Liver (tissue), 8 donors: ENCODE measurements at regions not wholly inside any gene's neighbourhood (a gene's known extent, or its start where the extent isn't known, plus 50 kb on each side); places are given as distances from the start of the nearest gene placed in this dataset.

Source experiments
- DNase-seq: peaks from one replicate; pipeline ENCODE4 v3.0.0-alpha.2; 2017; ENCODE audit warnings: low spot score
- H3K27ac ChIP-seq, 2 donors: one replicate each; pipeline ENCODE4 v1.7.0; 2013; ENCODE audit warnings: inconsistent platforms in 2 of 2, low read length in 2 of 2, control low read depth in 1 of 2, low read depth in 1 of 2, mild to moderate bottlenecking in 1 of 2
- H3K27me3 ChIP-seq, 4 donors: one replicate each; pipeline versions ENCODE4 v1.6.1 to v1.7.0; 2013; ENCODE audit warnings: low read length in 3 of 4, inconsistent platforms in 1 of 4, mild to moderate bottlenecking in 1 of 4, moderate library complexity in 1 of 4; ENCODE audit not compliant: control insufficient read depth in 4 of 4, insufficient read depth in 4 of 4
- H3K36me3 ChIP-seq, 4 donors: one replicate each; pipeline versions ENCODE4 v1.6.1 to v1.7.0; 2013; ENCODE audit warnings: low read length in 3 of 4, mild to moderate bottlenecking in 3 of 4, low read depth in 1 of 4, moderate library complexity in 1 of 4; ENCODE audit not compliant: control insufficient read depth in 4 of 4, insufficient read depth in 3 of 4
- H3K4me1 ChIP-seq, 4 donors: one replicate each; pipeline versions ENCODE4 v1.6.1 to v1.7.0; 2013; ENCODE audit warnings: low read length in 3 of 4, mild to moderate bottlenecking in 3 of 4, moderate library complexity in 1 of 4; ENCODE audit not compliant: control insufficient read depth in 4 of 4, insufficient read depth in 4 of 4
- H3K4me3 ChIP-seq, 3 donors: one replicate each; pipeline versions ENCODE4 v1.6.1 to v1.7.0; 2013; ENCODE audit warnings: low read length in 3 of 3, control low read depth in 1 of 3, low read depth in 1 of 3, mild to moderate bottlenecking in 1 of 3
- H3K9ac ChIP-seq, 2 donors: one replicate each; pipeline ENCODE4 v1.7.0; 2013; ENCODE audit warnings: low read length in 2 of 2, mild to moderate bottlenecking in 2 of 2, moderate library complexity in 2 of 2, control low read depth in 1 of 2, low read depth in 1 of 2
- H3K9me3 ChIP-seq, 4 donors: one replicate each; pipeline versions ENCODE4 v1.6.1 to v1.7.0; 2013; ENCODE audit warnings: low read length in 3 of 4; ENCODE audit not compliant: control insufficient read depth in 4 of 4
- EGR1 ChIP-seq, 2 donors: IDR thresholded peaks; 2 replicates each; pipeline ENCODE4 v1.6.1; 2016 to 2018; ENCODE audit warnings: antibody characterized with exemption in 2 of 2, low read depth in 2 of 2
- FOXA1 ChIP-seq: IDR thresholded peaks from 2 replicates; pipeline ENCODE4 v1.6.1; 2016; ENCODE audit warnings: antibody characterized with exemption
- FOXA2 ChIP-seq: IDR thresholded peaks from 2 replicates; pipeline ENCODE4 v1.6.1; 2016; ENCODE audit warnings: antibody characterized with exemption
- GABPA ChIP-seq, 2 donors: IDR thresholded peaks in 1 of 2; conservative IDR thresholded peaks in 1 of 2; 2 replicates each; pipeline ENCODE4 v1.6.1; 2016; ENCODE audit warnings: antibody characterized with exemption in 2 of 2, mild to moderate bottlenecking in 1 of 2, moderate library complexity in 1 of 2
- HNF4A ChIP-seq, 2 donors: conservative IDR thresholded peaks; 2 replicates each; pipeline ENCODE4 v1.6.1; 2016; ENCODE audit warnings: antibody characterized with exemption in 2 of 2, mild to moderate bottlenecking in 2 of 2
- HNF4G ChIP-seq: IDR thresholded peaks from 2 replicates; pipeline ENCODE4 v1.6.1; 2016; ENCODE audit warnings: antibody characterized with exemption
- JUND ChIP-seq, 2 donors: IDR thresholded peaks; 2 replicates each; pipeline ENCODE4 v1.6.1; 2016; ENCODE audit warnings: antibody characterized with exemption in 2 of 2
- NR2F2 ChIP-seq: IDR thresholded peaks from 2 replicates; pipeline ENCODE4 v1.6.1; 2016; ENCODE audit warnings: antibody characterized with exemption
- RAD21 ChIP-seq, 2 donors: IDR thresholded peaks; 2 replicates each; pipeline ENCODE4 v1.6.1; 2016; ENCODE audit warnings: antibody characterized with exemption in 2 of 2, mild to moderate bottlenecking in 2 of 2
- RXRA ChIP-seq, 2 donors: IDR thresholded peaks; 2 replicates each; pipeline ENCODE4 v1.6.1; 2017 to 2018; ENCODE audit warnings: antibody characterized with exemption in 2 of 2, mild to moderate bottlenecking in 1 of 2
- SP1 ChIP-seq: IDR thresholded peaks from 2 replicates; pipeline ENCODE4 v1.6.1; 2018; ENCODE audit warnings: antibody characterized with exemption, mild to moderate bottlenecking
- TAF1 ChIP-seq: conservative IDR thresholded peaks from 2 replicates; pipeline ENCODE4 v1.6.1; 2016; ENCODE audit warnings: antibody characterized with exemption, mild to moderate bottlenecking
- YY1 ChIP-seq: IDR thresholded peaks from 2 replicates; pipeline ENCODE4 v1.6.1; 2016; ENCODE audit warnings: antibody characterized with exemption, mild to moderate bottlenecking
- WGBS: extraction: QIAGEN DNeasy Blood & Tissue Kit; methylation state at CpG from one replicate; pipeline ENCODE4 v1.1.7; 2013; 5-methylcytosine and 5-hydroxymethylcytosine counted together
- TF ChIP-seq, protein P1 (sequence below): IDR thresholded peaks from 2 replicates; pipeline ENCODE4 v1.6.1; 2016; ENCODE audit warnings: antibody characterized with exemption
- TF ChIP-seq, protein P2 (sequence below): IDR thresholded peaks from 2 replicates; pipeline ENCODE4 v1.6.1; 2016; ENCODE audit warnings: antibody characterized with exemption, mild to moderate bottlenecking
- TF ChIP-seq, protein P3 (sequence below): fragments of 150-350 bp; IDR thresholded peaks from 2 replicates; pipeline ENCODE4 v1.5.1; 2017; ENCODE audit warnings: improper control_type of control experiment, low read depth, low read length; ENCODE audit not compliant: missing input control
- TF ChIP-seq, protein P4 (sequence below): IDR thresholded peaks from 2 replicates; pipeline ENCODE4 v1.6.1; 2016; ENCODE audit warnings: antibody characterized with exemption
- TF ChIP-seq, protein P5 (sequence below): IDR thresholded peaks from 2 replicates; pipeline ENCODE4 v1.6.1; 2016; ENCODE audit warnings: antibody characterized with exemption
- donor health status: healthy.
- donor health status: healthy.
- donor health status: healthy.
- donor health status: healthy.
- donor health status: healthy.

DNA sequence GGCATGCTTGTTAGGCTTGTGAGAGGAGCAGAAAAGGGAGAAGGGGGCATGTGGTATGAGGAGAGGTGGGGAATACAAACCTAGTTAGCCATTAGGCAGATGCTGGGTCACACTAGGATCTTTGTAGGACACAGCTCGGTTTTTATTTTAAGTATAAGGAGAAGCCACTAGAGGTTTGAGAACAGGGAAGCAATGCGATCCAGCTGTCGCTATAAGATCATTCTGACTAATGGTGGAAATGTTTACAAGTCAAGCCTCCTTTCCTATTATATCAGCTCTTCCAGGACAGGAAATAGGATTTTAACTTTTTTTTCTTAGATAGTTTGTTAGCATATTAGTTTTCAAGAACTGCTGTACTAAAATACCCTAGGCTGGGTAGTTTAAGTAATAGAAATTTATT lies 609.9 kb downstream of the INSC start:
- H3K27ac ChIP-seq: peak overlapping the region; percentile 61 to 76
- no peaks in the 10 kb centered on the region for H3K27me3 ChIP-seq
- TF ChIP-seq TAF1: no peak
- TF ChIP-seq, protein P1, sequence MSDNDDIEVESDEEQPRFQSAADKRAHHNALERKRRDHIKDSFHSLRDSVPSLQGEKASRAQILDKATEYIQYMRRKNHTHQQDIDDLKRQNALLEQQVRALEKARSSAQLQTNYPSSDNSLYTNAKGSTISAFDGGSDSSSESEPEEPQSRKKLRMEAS: no peak
- TF ChIP-seq RAD21 (IDR thresholded peaks at IDR 0.05): no peak
- TF ChIP-seq FOXA2: no peak
- TF ChIP-seq FOXA1: no peak
- TF ChIP-seq RXRA (IDR thresholded peaks at IDR 0.05): no peak
- no peak for TF ChIP-seq GABPA (IDR thresholded peaks at IDR 0.05 in 1 of 2, conservative IDR thresholded peaks at IDR 0.05 in 1 of 2)
- no peak for TF ChIP-seq YY1
- TF ChIP-seq, protein P2, sequence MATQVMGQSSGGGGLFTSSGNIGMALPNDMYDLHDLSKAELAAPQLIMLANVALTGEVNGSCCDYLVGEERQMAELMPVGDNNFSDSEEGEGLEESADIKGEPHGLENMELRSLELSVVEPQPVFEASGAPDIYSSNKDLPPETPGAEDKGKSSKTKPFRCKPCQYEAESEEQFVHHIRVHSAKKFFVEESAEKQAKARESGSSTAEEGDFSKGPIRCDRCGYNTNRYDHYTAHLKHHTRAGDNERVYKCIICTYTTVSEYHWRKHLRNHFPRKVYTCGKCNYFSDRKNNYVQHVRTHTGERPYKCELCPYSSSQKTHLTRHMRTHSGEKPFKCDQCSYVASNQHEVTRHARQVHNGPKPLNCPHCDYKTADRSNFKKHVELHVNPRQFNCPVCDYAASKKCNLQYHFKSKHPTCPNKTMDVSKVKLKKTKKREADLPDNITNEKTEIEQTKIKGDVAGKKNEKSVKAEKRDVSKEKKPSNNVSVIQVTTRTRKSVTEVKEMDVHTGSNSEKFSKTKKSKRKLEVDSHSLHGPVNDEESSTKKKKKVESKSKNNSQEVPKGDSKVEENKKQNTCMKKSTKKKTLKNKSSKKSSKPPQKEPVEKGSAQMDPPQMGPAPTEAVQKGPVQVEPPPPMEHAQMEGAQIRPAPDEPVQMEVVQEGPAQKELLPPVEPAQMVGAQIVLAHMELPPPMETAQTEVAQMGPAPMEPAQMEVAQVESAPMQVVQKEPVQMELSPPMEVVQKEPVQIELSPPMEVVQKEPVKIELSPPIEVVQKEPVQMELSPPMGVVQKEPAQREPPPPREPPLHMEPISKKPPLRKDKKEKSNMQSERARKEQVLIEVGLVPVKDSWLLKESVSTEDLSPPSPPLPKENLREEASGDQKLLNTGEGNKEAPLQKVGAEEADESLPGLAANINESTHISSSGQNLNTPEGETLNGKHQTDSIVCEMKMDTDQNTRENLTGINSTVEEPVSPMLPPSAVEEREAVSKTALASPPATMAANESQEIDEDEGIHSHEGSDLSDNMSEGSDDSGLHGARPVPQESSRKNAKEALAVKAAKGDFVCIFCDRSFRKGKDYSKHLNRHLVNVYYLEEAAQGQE: no peak
- 85% methylated on average over 3 of the region's 3 CpGs for WGBS
- DNase-seq: no peak
- H3K9me3 ChIP-seq: no peaks in the 10 kb centered on the region
- peaks cover 6 to 26% (median 13%) of the 10 kb centered on the region in 4 donors for H3K4me1 ChIP-seq
- no peak overlapping the region for H3K9ac ChIP-seq
- H3K36me3 ChIP-seq: no peaks in the 10 kb centered on the region
- H3K4me3 ChIP-seq: no peak overlapping the region

DNA sequence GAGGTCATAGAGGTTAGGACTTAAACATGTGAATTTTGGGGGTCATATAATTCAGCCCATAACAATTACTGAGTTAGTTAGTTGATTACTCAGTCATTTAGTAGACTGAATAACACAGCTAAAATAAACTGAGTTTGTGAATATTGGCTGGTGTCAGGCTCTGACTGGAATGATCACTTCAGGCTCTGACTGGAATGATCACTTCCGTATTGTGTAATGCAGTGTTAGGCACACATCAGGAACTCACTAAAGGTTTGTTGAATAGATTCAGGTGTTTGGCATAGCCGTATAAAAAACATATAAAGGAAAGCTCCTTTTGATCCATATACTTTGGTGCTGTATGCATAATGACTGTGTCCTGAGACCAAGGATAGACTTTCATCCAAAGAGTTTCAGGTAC lies 610.5 kb downstream of the INSC start:
- TF ChIP-seq, protein P3, sequence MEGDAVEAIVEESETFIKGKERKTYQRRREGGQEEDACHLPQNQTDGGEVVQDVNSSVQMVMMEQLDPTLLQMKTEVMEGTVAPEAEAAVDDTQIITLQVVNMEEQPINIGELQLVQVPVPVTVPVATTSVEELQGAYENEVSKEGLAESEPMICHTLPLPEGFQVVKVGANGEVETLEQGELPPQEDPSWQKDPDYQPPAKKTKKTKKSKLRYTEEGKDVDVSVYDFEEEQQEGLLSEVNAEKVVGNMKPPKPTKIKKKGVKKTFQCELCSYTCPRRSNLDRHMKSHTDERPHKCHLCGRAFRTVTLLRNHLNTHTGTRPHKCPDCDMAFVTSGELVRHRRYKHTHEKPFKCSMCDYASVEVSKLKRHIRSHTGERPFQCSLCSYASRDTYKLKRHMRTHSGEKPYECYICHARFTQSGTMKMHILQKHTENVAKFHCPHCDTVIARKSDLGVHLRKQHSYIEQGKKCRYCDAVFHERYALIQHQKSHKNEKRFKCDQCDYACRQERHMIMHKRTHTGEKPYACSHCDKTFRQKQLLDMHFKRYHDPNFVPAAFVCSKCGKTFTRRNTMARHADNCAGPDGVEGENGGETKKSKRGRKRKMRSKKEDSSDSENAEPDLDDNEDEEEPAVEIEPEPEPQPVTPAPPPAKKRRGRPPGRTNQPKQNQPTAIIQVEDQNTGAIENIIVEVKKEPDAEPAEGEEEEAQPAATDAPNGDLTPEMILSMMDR: no peak
- TF ChIP-seq JUND (IDR thresholded peaks at IDR 0.05) (peak in 1 of 2 donors; percentile 46), FOXA2 (peak; percentile 42), TAF1 (no peak), EGR1 (IDR thresholded peaks at IDR 0.05; ENCODE audit: low read depth in 2 of 2) (peak in 1 of 2 donors; percentile 76), FOXA1 (no peak), HNF4A (conservative IDR thresholded peaks at IDR 0.05) (peak; percentile 18 to 62), SP1 (peak; percentile 46), HNF4G (no peak), NR2F2 (no peak), YY1 (no peak), GABPA (IDR thresholded peaks at IDR 0.05 in 1 of 2, conservative IDR thresholded peaks at IDR 0.05 in 1 of 2) (peak in 1 of 2 donors; percentile 67), RAD21 (IDR thresholded peaks at IDR 0.05) (peak in 1 of 2 donors; percentile 40), RXRA (IDR thresholded peaks at IDR 0.05) (peak; percentile 49 to 75)
- TF ChIP-seq, protein P4, sequence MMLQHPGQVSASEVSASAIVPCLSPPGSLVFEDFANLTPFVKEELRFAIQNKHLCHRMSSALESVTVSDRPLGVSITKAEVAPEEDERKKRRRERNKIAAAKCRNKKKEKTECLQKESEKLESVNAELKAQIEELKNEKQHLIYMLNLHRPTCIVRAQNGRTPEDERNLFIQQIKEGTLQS: no peak
- TF ChIP-seq, protein P2: no peak
- TF ChIP-seq, protein P1: no peak
- TF ChIP-seq, protein P5, sequence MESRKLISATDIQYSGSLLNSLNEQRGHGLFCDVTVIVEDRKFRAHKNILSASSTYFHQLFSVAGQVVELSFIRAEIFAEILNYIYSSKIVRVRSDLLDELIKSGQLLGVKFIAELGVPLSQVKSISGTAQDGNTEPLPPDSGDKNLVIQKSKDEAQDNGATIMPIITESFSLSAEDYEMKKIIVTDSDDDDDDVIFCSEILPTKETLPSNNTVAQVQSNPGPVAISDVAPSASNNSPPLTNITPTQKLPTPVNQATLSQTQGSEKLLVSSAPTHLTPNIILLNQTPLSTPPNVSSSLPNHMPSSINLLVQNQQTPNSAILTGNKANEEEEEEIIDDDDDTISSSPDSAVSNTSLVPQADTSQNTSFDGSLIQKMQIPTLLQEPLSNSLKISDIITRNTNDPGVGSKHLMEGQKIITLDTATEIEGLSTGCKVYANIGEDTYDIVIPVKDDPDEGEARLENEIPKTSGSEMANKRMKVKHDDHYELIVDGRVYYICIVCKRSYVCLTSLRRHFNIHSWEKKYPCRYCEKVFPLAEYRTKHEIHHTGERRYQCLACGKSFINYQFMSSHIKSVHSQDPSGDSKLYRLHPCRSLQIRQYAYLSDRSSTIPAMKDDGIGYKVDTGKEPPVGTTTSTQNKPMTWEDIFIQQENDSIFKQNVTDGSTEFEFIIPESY: peak; percentile 20
- Histone ChIP-seq H3K9ac (no peak overlapping the region), H3K36me3 (no peaks in the 10 kb centered on the region), H3K4me3 (no peak overlapping the region), H3K27ac (peak overlapping the region; percentile 61 to 76), H3K27me3 (no peaks in the 10 kb centered on the region), H3K4me1 (peaks cover 6 to 26% (median 13%) of the 10 kb centered on the region in 4 donors), H3K9me3 (no peaks in the 10 kb centered on the region)
- WGBS: 29% methylated on average over 2 of the region's 2 CpGs
- DNase-seq: no peak
